ENCODE measurements at regions not wholly inside any gene's neighbourhood (a gene's known extent, or its start where the extent isn't known, plus 50 kb on each side); places are given as distances from the start of the nearest gene placed in this dataset.

DNA sequence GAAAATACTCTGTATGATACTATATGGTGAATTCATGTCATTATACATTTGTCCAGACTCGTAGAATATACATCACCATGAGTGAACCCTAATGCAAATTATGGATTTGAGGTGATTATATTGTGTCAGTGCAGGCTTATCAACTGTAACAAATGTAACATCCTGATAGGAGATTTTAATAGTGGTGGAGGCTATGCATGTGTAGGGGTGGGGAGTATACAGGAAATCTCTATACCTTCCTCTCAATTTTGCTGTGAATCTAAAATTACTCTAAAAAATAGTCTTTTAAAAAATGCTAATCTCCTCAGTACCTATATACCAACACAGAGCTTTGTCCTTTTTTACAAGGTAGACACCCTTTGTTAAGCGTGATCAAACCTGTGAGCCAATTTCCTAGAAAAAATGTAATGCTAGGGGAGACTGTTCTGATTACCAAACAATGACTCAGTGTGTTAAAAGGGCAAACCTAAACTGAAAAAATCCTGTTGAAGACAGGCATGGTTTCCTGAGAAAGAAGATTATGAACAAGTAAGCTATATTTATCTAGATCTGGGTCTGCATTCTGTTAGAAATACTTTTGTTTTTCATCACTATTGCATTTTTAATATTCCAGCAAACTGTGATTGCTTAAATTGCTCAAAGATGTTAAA, 170.9 kb downstream of the DUSP6 start:
- no peak for DNase-seq

DNA sequence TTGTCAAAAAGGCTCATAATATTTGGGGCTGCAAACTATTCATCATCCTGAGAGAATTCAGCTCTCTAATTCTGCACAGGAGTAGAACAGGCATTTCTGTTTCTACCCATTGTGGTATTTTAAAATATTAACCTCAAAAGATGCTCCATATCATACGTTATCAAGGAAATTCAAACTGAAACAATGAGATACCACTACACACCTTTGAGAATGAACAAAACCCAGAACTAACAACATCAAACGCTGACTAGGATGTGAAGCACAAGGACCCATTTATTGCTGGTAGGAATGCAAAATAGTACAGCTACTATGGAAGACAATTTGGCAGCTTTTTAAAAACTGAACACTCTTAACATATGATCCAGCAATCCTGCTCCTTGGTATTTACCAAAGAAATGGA, 171.8 kb downstream of the DUSP6 start:
- no peak for DNase-seq

GRCh38 chr12:89179983-89180382, 172.3 kb downstream of the DUSP6 start:
- no peak for DNase-seq

DNA sequence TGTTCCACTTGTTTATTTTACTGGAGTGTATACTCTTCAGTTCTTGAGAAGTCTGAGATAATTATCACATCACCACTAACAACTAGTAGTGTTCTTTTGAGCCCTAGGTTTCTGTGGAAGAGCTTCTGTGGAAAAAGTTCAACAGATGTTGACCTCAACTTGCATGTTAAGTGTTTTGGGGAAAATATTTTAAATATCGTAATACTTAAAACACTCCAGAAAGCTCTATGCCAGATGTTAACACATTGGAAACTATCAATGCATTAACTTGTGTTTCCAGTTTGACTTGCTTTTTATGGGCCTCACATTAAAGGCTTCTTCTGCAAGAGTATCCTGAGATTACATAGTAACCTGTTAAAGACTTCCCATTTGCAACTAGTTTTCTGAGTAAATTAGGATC, 173.1 kb downstream of the DUSP6 start:
- DNase-seq = no peak

- no peak for DNase-seq
Observed at GRCh38 chr12:89177802-89178395, 174.4 kb downstream of the DUSP6 start.

DNA sequence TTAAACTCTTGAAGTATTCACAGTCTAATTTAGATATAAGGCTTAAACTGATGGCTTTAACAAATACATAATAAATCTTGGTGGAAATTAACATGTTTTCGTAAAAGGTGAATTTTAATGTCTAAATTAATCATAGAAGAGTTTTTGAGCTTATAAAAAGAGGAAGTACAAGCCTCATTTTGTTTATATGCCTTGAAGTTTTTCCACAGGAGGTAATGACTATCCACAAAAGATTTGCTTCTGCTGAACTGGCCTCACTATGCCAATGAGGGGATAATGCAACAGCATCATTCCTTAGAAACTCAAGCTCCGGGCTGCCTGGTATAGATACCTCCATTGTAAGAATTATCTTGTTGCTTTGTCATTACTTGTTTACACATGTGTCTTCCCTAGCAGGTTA, 175.6 kb downstream of the DUSP6 start:
- DNase-seq = no peak

GRCh38 chr12:89173678-89174077, 178.6 kb downstream of the DUSP6 start:
- no peak for DNase-seq

GRCh38 chr12:89173096-89173495, 179.2 kb downstream of the DUSP6 start:
- DNase-seq = no peak

- DNase-seq = no peak
Observed at GRCh38 chr12:89172224-89172623, 180.1 kb downstream of the DUSP6 start.

- no peak for DNase-seq
Observed at GRCh38 chr12:89169321-89169720, 183.0 kb downstream of the DUSP6 start.

GRCh38 chr12:89167986-89168385, 184.3 kb downstream of the DUSP6 start:
- no peak for DNase-seq

DNA sequence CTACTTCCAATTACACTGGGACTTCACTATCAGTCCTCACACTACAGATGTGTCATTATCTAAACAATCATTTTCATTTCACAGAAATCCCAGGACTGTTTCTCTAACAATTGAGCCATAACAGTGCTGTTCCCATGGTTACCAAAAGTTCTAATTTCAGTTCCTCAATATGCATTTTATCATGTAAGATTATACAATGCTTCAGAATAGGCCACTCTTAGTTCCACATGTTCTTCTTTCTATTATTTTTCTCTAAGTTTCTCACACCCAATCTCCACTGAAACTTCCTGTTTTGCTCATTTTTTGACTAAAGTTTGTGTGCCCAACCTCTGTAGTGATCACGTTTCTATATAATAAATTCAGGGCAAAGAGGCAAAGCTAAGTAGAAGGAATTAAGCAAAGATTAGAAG, 185.8 kb downstream of the DUSP6 start:
- no peak for DNase-seq

- DNase-seq = no peak
Observed at GRCh38 chr12:89166121-89166520, 186.2 kb downstream of the DUSP6 start.

DNA sequence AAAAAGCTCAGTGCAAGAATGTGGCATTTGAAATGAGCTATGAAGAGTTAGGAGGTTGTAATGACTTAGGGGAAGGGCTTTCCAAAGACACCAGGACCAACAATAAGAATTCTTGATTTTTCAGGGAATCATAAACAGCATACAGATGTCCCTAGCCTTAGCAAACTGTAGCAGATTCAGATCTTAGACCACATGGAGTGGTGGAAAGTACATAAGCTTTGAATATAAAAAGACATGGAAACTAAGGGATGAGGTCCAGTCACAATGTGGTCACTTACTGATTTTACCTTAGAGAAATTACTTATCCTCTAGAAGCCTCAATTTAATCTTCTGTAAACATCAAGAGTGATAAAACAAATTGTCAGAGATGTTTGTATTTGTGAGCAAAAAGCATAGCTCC, 186.6 kb downstream of the DUSP6 start:
- DNase-seq = no peak

GRCh38 chr12:89163918-89164317, 188.4 kb downstream of the DUSP6 start:
- no peak for DNase-seq

GRCh38 chr12:89162589-89163261, 189.6 kb downstream of the DUSP6 start:
- DNase-seq = no peak

GRCh38 chr12:89161557-89161956, 190.7 kb downstream of the DUSP6 start:
- DNase-seq = no peak

GRCh38 chr12:89160716-89161123, 191.6 kb downstream of the DUSP6 start:
- no peak for DNase-seq

GRCh38 chr12:89157413-89157812, 194.9 kb downstream of the DUSP6 start:
- DNase-seq = no peak

GRCh38 chr12:89156862-89157262, 195.4 kb downstream of the DUSP6 start:
- DNase-seq = no peak

GRCh38 chr12:89156340-89156739, 196.0 kb downstream of the DUSP6 start:
- DNase-seq = no peak

DNA sequence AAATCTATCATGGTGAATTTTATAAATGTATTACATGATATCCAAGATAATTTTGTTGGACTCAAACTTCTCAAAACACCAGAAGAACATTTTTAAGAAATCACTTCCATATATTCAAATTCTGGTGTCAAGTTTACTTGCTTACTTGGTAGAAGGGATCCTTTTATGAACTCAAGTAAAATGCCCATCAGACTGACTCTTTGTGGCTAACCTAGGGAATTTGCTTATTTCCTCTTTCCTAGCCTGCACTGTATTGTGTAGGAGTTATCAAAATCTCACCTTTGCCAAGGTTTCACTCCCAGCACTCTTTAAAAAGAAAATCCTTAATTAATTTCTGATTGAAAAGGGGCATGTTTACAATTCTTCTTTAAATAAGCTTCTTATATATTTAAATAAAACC, 196.5 kb downstream of the DUSP6 start:
- DNase-seq = no peak

DNA sequence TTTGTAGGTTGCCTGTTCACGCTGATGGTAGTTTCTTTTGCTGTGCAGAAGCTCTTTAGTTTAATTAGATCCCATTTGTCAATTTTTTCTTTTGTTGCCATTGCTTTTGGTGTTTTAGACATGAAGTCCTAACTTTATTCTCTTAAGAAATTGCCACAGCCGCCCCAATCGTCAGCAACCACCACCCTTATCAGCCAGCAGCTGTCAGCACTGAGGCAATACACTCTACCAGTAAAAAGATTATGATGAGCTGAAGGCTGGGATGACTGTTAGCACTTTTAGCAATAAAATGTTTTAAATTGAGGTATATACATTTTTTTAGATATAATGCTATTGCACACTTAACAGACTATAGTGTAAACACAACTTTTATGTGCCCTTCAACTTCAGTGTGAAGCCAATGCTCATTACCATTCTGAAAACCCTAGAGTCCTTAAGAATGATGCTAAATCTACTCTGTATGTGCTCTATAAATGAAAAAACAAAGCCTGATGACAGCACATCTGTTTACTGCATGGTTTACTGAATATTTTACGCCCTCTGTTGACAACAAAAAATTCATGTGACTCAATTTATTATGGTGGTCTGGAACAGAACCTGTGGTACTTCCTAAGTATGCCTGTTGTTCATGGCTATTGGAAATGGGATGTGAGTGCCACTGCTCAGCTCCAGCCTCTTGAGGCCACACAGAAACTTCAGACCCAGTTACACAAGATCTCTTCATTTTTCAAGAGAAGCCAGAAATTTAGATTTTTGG, 197.4 kb downstream of the DUSP6 start:
- DNase-seq = no peak

- no peak for DNase-seq
Observed at GRCh38 chr12:89153341-89153740, 199.0 kb downstream of the DUSP6 start.
